GM23338 (cell line): ENCODE measurements at regions not wholly inside any gene's neighbourhood (a gene's known extent, or its start where the extent isn't known, plus 50 kb on each side); places are given as distances from the start of the nearest gene placed in this dataset.
A peak's percentile ranks its signal among the peaks of the same experiment; 100 is the strongest.

Source experiments
- ATAC-seq: fragments of 200-7000 bp; cut with Tn5 transposase; 3 replicates; pipeline ENCODE4 v1.9.1; 2020
- DNase-seq: peaks from one replicate; pipeline ENCODE4 v3.0.0-alpha.2; 2015; ENCODE audit warnings: low spot score
- H2AFZ ChIP-seq: fragments of 200-600 bp; sonication (generic); 2 replicates; pipeline ENCODE4 v1.8.0; 2016; ENCODE audit warnings: antibody characterized with exemption, mild to moderate bottlenecking, moderate library complexity
- H3F3A ChIP-seq: fragments of 200-600 bp; sonication (generic); replicated peaks from 2 replicates; pipeline ENCODE4 v1.8.0; 2017; ENCODE audit warnings: antibody characterized with exemption, mixed run types, low read depth
- H3K27ac ChIP-seq: fragments of 200-600 bp; sonication (generic); 2 replicates; pipeline ENCODE4 v1.6.1; 2016; ENCODE audit warnings: low read depth
- H3K27me3 ChIP-seq: fragments of 200-600 bp; sonication (generic); 2 replicates; pipeline ENCODE4 v1.8.0; 2016; ENCODE audit warnings: mild to moderate bottlenecking, mixed run types, moderate library complexity; ENCODE audit not compliant: insufficient read depth
- H3K36me3 ChIP-seq: fragments of 200-600 bp; sonication (generic); 2 replicates; pipeline ENCODE4 v1.8.0; 2016; ENCODE audit warnings: mild to moderate bottlenecking; ENCODE audit not compliant: insufficient read depth
- H3K4me1 ChIP-seq: fragments of 200-600 bp; sonication (generic); 2 replicates; pipeline ENCODE4 v1.8.0; 2016; ENCODE audit warnings: mild to moderate bottlenecking, moderate library complexity; ENCODE audit not compliant: insufficient read depth
- H3K4me2 ChIP-seq: fragments of 200-600 bp; sonication (generic); 2 replicates; pipeline ENCODE4 v1.7.1; 2017; ENCODE audit warnings: mixed run types
- H3K4me3 ChIP-seq: fragments of 200-600 bp; sonication (generic); 2 replicates; pipeline ENCODE4 v1.6.1; 2016; ENCODE audit warnings: mixed run types
- H3K79me2 ChIP-seq: fragments of 200-600 bp; sonication (generic); replicated peaks from 2 replicates; pipeline ENCODE4 v1.8.0; 2017; ENCODE audit warnings: mild to moderate bottlenecking; ENCODE audit not compliant: insufficient read depth
- H3K9me2 ChIP-seq: fragments of 200-600 bp; sonication (generic); 2 replicates; pipeline ENCODE4 v1.8.0; 2017; ENCODE audit not compliant: insufficient read depth
- H4K20me1 ChIP-seq: fragments of 200-600 bp; sonication (generic); replicated peaks from 2 replicates; pipeline ENCODE4 v1.8.0; 2017; ENCODE audit warnings: mild to moderate bottlenecking; ENCODE audit not compliant: insufficient read depth
- H3K27ac Mint-ChIP-seq: 2 replicates; pipeline ENCODE4 v1.8.0; 2020; ENCODE audit warnings: inconsistent platforms, mild to moderate bottlenecking, moderate library complexity, mixed read lengths
- H3K27me3 Mint-ChIP-seq: 3 replicates; pipeline ENCODE4 v1.8.0; 2022; ENCODE audit warnings: low read depth, mild to moderate bottlenecking, moderate library complexity, mixed read lengths, inconsistent platforms; ENCODE audit not compliant: insufficient read depth, poor library complexity
- H3K36me3 Mint-ChIP-seq: 3 replicates; pipeline ENCODE4 v1.8.0; 2021; ENCODE audit warnings: low read depth, mild to moderate bottlenecking, inconsistent platforms, moderate library complexity, mixed read lengths
- H3K4me1 Mint-ChIP-seq: 3 replicates; pipeline ENCODE4 v1.8.0; 2020; ENCODE audit warnings: mild to moderate bottlenecking, inconsistent platforms, mixed read lengths
- H3K4me3 Mint-ChIP-seq: 3 replicates; pipeline ENCODE4 v1.8.0; 2021; ENCODE audit warnings: moderate library complexity, mild to moderate bottlenecking, inconsistent platforms, mixed read lengths
- H3K9me3 Mint-ChIP-seq: 3 replicates; pipeline ENCODE4 v1.8.0; 2020; ENCODE audit warnings: moderate library complexity, mild to moderate bottlenecking, inconsistent platforms, mixed read lengths
- CREB1 ChIP-seq: fragments of 250-450 bp; sonication (Bioruptor Pico); IDR thresholded peaks from 2 replicates; pipeline ENCODE4 v1.5.0; 2020; ENCODE audit warnings: low read depth, mild to moderate bottlenecking, moderate library complexity
- EZH2 ChIP-seq: fragments of 200-600 bp; sonication (generic); IDR thresholded peaks from one replicate; pipeline ENCODE4 v1.8.0; 2017; ENCODE audit warnings: antibody characterized with exemption, mild to moderate bottlenecking, low read depth; ENCODE audit not compliant: unreplicated experiment
- EZH2phosphoT487 ChIP-seq: fragments of 200-600 bp; sonication (generic); IDR thresholded peaks from one replicate; pipeline ENCODE4 v1.8.1; 2018; ENCODE audit warnings: antibody characterized with exemption; ENCODE audit not compliant: unreplicated experiment
- JUNB ChIP-seq: IDR thresholded peaks from one replicate; pipeline ENCODE4 v1.6.1; 2016; ENCODE audit warnings: antibody characterized with exemption; ENCODE audit not compliant: unreplicated experiment
- NANOG ChIP-seq: IDR thresholded peaks from 2 replicates; pipeline ENCODE4 v1.6.1; 2016; ENCODE audit warnings: antibody characterized with exemption, borderline replicate concordance
- POLR2AphosphoS5 ChIP-seq: IDR thresholded peaks from 2 replicates; pipeline ENCODE4 v1.6.1; 2016; ENCODE audit warnings: antibody characterized with exemption, low read depth
- ZNF114 ChIP-seq: fragments of 250-450 bp; sonication (Bioruptor Pico); IDR thresholded peaks from 2 replicates; pipeline ENCODE4 v1.5.0; 2020; ENCODE audit warnings: mild to moderate bottlenecking, moderate library complexity
- ZNF331 ChIP-seq: fragments of 250-450 bp; sonication (Bioruptor Pico); IDR thresholded peaks from 2 replicates; pipeline ENCODE4 v1.5.0; 2020; ENCODE audit warnings: low read depth, mild to moderate bottlenecking, moderate library complexity
- TF ChIP-seq, protein P1 (sequence below): IDR thresholded peaks from one replicate; pipeline ENCODE4 v1.6.1; 2018; ENCODE audit warnings: antibody characterized with exemption; ENCODE audit not compliant: unreplicated experiment
- TF ChIP-seq, protein P2 (sequence below): IDR thresholded peaks from 2 replicates; pipeline ENCODE4 v1.6.1; 2016; ENCODE audit warnings: antibody characterized with exemption

DNA sequence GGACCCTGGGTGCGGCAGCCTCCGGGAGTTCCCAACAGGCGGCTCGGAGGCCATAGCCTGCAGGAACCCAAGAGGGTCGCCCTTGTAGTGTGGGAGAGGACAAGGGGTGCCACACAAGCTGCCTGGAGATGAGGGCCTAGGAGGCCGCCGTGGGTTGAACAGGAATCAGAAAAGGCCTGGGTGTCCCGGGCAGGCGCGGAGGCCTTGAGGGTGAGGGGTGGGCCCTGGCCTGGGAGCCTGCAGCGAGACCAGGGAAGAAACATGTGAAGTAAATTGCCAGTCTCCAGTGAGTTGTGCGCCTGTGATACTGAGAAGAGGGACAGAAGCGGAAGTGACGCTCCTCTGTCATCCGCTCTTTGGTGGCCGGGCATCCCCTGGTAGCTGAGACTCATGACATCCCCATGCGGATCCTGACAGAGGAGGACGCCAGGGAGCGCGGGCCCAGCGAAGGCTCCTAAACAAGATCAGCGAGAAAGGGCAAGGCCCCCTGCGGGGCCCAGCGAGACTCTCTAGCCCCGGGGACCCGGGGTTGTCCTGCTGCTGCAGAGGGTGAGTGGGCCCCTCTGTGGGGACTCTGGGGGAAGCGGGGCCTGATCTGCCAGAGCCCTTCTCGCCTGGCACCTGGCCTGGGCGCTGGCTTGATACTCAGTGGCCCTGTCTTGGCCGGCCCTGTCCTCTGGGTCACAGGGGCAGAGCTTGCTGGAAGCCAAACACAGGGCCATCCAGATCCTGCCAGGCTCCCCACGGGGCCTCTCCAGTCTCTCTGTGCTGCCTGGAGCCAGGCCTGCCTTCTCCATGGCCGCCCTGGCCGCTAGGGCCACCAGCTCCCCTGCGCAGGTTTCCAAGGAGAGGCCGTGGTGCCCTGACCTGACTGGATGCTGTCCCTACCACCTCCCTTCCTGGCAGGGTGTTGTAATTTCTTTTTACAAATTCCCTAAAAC lies 788.4 kb downstream of the TLE4 start:
- Histone ChIP-seq H3K9me2 (peaks cover 13% of the 10 kb centered on the region), H3K36me3 (no peaks in the 10 kb centered on the region), H3F3A (no peaks in the 10 kb centered on the region), H3K4me3 (no peak overlapping the region), H3K4me2 (no peak overlapping the region), H3K27ac (no peak overlapping the region), H3K27me3 (no peaks in the 10 kb centered on the region), H3K79me2 (no peaks in the 10 kb centered on the region), H4K20me1 (no peaks in the 10 kb centered on the region), H2AFZ (peak overlapping the region; percentile 66; the same call in 1 of the 2 replicates), H3K4me1 (no peaks in the 10 kb centered on the region)
- Mint-ChIP-seq H3K27ac (no peak overlapping the region), H3K9me3 (peaks cover 14% of the 10 kb centered on the region), H3K4me1 (no peaks in the 10 kb centered on the region; the same call in 2 of the 3 replicates), H3K36me3 (peaks cover 14% of the 10 kb centered on the region; the same call in 2 of the 3 replicates), H3K4me3 (no peak overlapping the region), H3K27me3 (peaks cover 11% of the 10 kb centered on the region)
- DNase-seq (no peak), ATAC-seq (no peak)
- TF ChIP-seq JUNB = no peak
- no peak for TF ChIP-seq NANOG
- TF ChIP-seq POLR2AphosphoS5 = no peak
- no peak for TF ChIP-seq EZH2
- TF ChIP-seq, protein P1, sequence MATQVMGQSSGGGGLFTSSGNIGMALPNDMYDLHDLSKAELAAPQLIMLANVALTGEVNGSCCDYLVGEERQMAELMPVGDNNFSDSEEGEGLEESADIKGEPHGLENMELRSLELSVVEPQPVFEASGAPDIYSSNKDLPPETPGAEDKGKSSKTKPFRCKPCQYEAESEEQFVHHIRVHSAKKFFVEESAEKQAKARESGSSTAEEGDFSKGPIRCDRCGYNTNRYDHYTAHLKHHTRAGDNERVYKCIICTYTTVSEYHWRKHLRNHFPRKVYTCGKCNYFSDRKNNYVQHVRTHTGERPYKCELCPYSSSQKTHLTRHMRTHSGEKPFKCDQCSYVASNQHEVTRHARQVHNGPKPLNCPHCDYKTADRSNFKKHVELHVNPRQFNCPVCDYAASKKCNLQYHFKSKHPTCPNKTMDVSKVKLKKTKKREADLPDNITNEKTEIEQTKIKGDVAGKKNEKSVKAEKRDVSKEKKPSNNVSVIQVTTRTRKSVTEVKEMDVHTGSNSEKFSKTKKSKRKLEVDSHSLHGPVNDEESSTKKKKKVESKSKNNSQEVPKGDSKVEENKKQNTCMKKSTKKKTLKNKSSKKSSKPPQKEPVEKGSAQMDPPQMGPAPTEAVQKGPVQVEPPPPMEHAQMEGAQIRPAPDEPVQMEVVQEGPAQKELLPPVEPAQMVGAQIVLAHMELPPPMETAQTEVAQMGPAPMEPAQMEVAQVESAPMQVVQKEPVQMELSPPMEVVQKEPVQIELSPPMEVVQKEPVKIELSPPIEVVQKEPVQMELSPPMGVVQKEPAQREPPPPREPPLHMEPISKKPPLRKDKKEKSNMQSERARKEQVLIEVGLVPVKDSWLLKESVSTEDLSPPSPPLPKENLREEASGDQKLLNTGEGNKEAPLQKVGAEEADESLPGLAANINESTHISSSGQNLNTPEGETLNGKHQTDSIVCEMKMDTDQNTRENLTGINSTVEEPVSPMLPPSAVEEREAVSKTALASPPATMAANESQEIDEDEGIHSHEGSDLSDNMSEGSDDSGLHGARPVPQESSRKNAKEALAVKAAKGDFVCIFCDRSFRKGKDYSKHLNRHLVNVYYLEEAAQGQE = no peak

DNA sequence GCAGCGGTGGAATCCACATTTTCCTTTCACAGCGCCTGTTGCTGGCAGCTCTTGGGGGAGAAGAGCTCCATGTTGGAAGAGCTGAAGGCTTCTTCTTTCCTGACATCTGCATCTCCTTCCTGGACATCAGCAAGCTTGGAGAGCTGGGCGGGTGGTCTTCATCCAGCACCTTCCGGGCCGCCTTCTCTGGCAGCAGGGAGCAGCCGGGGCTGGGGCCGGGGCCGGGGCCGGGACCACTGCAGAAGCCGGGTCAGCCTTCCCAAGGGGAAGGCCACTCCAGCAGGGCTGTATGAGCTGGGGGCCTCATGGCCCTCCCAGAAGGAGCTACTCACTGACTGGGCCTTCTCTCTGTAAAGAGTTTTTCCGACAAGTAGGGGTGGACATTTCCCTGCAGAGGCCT lies 787.5 kb downstream of the TLE4 start:
- Histone ChIP-seq H3K27ac (no peak overlapping the region), H3K79me2 (no peaks in the 10 kb centered on the region), H3K4me2 (no peak overlapping the region), H3K4me1 (no peaks in the 10 kb centered on the region), H3K4me3 (no peak overlapping the region), H2AFZ (no peak overlapping the region), H4K20me1 (no peaks in the 10 kb centered on the region), H3K9me2 (peaks cover 10% of the 10 kb centered on the region; the same call in 1 of the 2 replicates), H3K36me3 (no peaks in the 10 kb centered on the region), H3K27me3 (no peaks in the 10 kb centered on the region), H3F3A (no peaks in the 10 kb centered on the region)
- DNase-seq = no peak
- ATAC-seq = no peak
- Mint-ChIP-seq H3K4me1 (no peaks in the 10 kb centered on the region; the same call in 2 of the 3 replicates), H3K9me3 (peaks cover 14% of the 10 kb centered on the region), H3K36me3 (peaks cover 14% of the 10 kb centered on the region; the same call in 2 of the 3 replicates), H3K27ac (no peak overlapping the region), H3K4me3 (no peak overlapping the region), H3K27me3 (peaks cover 11% of the 10 kb centered on the region)
- TF ChIP-seq, protein P1 = no peak
- no peak for TF ChIP-seq EZH2
- no peak for TF ChIP-seq ZNF114
- TF ChIP-seq, protein P2, sequence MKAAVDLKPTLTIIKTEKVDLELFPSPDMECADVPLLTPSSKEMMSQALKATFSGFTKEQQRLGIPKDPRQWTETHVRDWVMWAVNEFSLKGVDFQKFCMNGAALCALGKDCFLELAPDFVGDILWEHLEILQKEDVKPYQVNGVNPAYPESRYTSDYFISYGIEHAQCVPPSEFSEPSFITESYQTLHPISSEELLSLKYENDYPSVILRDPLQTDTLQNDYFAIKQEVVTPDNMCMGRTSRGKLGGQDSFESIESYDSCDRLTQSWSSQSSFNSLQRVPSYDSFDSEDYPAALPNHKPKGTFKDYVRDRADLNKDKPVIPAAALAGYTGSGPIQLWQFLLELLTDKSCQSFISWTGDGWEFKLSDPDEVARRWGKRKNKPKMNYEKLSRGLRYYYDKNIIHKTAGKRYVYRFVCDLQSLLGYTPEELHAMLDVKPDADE = no peak
- TF ChIP-seq POLR2AphosphoS5 = no peak
- TF ChIP-seq EZH2phosphoT487 = no peak
- TF ChIP-seq ZNF331 = no peak
- no peak for TF ChIP-seq CREB1 (CRISPR knock-in tag)
- no peak for TF ChIP-seq NANOG
- no peak for TF ChIP-seq JUNB
